CD4-positive, alpha-beta T cell treated with Interferon alpha-2 for 1 hour (primary cell): ENCODE measurements at regions not wholly inside any gene's neighbourhood (a gene's known extent, or its start where the extent isn't known, plus 50 kb on each side); places are given as distances from the start of the nearest gene placed in this dataset.
"Not testable (repeated sequence)": the region's sequence is repeated elsewhere in the genome, so short reads cannot be mapped to it uniquely, and the experiment has no call there.

ENCODE experiments used
- DNase-seq, 2 donors: peaks; one replicate each; pipeline ENCODE4 v3.0.0-alpha.2; 2020 to 2022

- DNase-seq: no peak
These were observed 122.5 kb downstream of the APIP start for GRCh38 chr11:34793666-34794065.

- no peak for DNase-seq
These were observed 123.3 kb downstream of the APIP start for GRCh38 chr11:34792814-34793258.

DNA sequence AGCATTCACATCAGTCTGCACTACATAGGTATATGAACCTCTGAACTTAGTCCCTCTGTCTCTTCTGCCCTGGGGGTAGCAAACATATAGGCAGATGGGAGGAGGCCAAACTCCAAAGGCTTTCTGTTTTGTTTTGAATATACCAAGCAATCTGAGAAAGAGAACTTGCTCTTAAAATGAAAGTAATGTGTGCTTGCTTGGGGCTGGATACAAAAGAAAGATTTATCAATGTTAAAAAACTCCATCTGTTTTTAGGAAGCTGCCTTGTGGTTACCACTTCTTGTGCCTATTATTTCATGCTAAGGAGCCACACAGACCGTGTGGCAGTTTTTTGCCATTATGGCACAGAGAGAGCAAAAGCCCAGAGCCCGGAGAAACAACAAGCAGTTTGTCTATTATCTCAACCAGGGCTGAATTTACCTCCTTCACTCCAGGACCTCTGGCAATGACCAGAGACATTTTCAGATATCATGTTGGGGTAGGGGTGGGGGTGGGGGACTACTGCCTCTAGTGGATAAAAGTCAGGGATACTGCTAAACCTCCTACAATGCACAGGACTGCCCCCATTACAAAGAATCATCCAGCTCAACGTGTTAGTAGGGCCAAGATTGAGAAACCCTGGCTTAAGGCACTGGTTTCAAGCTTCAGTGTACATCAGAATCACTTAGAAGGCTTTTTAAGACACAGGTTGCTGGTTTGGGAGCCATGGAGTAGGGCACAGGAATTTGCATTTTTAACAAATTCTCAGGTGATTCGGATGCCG lies 124.2 kb downstream of the APIP start:
- DNase-seq: no peak

- no peak for DNase-seq
These were observed 125.6 kb downstream of the APIP start for GRCh38 chr11:34790620-34791019.

- DNase-seq: no peak
These were observed 126.9 kb downstream of the APIP start for GRCh38 chr11:34789196-34789834.

- DNase-seq: no peak
These were observed 127.5 kb downstream of the APIP start for GRCh38 chr11:34788642-34789041.

GRCh38 chr11:34787895-34788294 lies 128.3 kb downstream of the APIP start:
- DNase-seq: no peak

DNA sequence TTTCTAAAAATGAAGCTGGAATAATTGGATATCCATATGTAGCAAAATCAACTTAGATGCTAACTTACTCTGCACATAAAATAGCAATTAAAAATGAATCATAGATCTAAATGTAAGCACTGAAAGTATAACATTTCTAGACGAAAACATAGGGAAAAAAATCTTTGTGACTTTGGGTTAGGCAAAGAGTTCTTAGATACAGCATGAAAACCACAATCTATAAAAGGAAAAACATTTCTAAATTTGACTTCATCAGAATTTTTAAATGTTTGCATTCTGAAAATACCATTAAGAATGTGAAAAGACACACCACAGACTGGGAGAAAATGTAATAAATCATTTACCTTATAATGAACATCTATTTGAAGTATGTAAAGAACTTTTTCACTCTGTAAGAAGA lies 128.8 kb downstream of the APIP start:
- no peak for DNase-seq

DNA sequence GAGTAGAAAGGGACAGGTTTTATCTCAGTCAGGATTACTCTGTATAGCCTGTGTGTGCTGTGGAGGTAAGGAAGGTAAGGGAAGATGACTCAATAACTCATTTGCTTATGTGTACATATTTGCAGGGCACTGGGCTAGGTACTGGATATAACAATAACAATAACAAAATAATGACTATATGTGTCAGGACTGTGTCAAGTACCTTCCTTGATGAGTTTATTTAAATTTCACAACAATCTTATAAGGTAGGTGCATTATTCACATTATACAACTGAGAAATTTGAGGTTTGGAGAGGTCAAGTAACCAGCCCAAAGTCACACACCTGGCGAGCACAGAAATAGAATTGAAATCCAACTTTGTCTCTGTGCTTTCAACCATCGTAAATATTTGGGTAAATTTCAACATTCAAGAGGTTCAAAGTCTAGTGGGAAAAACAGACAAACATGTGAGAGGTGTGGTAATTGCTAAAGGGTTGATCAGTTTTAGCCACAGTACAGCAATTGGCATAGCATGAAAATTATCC lies 131.8 kb downstream of the APIP start:
- DNase-seq: no peak

DNA sequence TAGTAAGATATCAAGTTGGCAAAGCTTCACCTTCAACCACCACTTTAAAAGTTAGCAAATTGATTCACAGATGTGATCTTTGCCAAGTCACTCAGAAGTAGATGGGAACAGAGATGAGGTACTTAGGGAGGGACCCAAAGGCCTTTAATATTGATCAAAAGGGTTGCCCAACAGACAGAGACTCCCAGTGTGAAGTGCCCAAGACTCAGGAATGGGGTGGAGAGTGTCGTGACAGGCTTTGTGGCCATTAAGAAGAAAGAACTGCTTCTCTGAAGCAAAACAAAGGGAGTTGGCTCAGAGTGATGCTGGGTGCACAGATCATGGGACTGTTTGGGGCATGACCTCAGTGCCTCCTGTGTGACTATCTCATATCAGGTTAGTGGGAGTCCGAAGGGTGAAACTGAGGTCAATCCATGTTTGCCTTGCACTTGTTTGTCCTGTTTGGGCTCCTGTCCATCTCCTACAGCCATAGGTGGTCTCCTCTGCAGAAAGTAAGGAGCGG lies 132.3 kb downstream of the APIP start:
- DNase-seq: no peak

DNA sequence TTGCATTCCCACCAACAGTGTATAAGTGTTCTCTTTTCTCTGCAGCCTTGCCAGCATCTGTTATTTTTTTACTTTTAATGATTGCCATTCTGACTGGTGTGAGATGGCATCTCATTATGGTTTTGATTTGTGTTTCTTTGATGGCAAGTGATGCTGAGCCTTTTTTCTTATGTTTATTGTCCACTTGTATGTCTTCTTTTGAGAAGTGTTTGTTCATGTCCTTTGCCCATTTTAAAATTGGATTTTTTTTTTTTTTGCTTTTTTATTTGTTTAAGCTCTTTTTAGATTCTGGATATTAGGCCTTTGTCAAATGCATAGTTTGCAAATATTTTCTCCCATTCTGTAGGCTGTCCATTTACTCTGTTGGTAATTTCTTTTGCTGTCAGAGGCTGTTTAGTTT lies 134.4 kb downstream of the APIP start:
- not testable (repeated sequence) for DNase-seq

- no peak for DNase-seq
These were observed 140.7 kb downstream of the APIP start for GRCh38 chr11:34775417-34775888.

DNA sequence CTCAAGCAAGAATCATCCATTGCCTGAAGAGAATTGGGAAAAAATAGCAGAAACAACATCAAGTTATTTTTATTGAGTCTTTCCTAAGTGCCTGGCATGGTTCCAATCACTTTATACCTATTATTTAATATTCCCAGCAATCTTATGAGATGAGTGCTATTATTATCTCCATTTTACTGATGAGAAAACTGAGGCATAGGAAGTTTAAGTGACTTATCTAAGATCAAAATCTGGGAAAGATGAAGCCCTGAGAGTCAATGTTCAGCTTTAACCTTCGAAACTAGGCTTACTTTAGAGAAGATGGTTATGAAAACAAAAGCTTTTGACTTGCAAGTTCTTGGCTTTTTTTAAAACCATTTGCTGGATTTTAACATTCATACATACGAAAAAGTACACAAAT lies 141.6 kb downstream of the APIP start:
- no peak for DNase-seq

GRCh38 chr11:34773826-34774225 lies 142.4 kb downstream of the APIP start:
- no peak for DNase-seq

- DNase-seq: no peak
These were observed 143.0 kb downstream of the APIP start for GRCh38 chr11:34773211-34773610.

GRCh38 chr11:34770111-34770510 lies 146.1 kb downstream of the APIP start:
- no peak for DNase-seq

DNA sequence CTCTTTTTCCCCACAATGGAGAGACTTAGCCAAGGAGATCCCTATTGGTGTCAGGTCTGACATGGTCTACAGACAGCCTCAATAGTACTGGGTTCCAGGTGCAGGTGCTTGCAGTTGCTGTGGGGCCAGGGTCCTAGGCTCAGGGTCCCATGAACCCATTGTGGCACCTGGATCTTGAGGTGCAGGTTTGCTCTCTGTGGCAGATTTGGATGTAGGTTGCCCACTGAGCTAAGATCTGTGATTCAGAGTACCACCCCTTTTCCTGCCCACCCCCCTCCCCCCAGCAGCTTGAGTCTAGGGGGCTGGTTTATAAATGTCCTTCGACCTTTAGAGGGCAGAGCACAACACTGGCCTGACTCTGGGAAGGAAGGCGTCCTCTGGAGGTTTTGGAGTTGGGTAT lies 147.0 kb downstream of the APIP start:
- no peak for DNase-seq

DNA sequence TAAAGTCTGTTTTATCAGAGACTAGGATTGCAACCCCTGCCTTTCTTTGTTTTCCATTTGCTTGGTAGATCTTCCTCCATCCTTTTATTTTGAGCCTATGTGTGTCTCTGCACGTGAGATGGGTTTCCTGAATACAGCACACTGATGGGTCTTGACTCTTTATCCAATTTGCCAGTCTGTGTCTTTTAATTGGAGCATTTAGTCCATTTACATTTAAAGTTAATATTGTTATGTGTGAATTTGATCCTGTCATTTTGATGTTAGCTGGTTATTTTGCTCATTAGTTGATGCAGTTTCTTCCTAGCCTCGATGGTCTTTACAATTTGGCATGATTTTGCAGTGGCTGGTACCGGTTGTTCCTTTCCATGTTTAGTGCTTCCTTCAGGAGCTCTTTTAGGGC lies 141.7 kb downstream of the EHF start:
- not testable (repeated sequence) for DNase-seq

DNA sequence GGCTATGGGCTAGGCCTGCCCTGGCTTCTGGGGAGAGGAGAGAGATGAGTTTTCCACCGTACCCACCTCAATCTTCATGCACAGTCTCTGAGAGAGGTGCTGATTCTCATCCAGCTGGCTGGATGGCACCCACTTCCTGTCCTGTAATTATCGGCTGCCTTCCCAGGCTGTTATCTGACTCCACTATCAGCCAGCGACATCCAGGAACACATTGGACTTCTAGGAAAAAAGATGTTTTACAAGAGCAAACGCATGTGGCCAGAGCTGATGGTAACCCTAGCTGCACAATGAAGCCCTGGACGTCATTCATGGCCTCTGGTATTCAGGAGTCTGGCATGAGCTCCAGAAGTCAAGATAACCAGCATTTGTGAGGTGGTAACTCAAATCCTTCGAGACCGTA lies 137.4 kb downstream of the EHF start:
- DNase-seq: no peak

DNA sequence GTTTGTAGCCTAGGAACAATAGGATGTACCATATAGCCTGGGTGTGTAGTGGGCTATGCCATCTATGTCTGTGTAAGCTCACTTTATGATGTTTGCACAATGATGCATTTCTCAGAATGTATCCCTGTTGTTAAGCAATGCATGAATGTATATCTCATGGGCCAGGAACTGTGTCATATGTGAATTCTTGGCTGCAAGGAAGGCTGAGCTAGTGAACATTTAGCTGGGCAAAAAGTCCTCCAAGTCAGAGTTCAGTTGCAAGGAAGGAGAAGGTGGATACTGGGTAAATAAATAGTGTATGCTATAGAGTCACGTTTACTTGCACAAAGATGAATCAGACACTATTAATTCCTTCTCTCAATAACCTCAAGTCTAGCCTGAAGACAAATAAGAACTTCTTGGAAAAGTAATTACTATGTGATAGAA lies 136.1 kb downstream of the EHF start:
- no peak for DNase-seq

DNA sequence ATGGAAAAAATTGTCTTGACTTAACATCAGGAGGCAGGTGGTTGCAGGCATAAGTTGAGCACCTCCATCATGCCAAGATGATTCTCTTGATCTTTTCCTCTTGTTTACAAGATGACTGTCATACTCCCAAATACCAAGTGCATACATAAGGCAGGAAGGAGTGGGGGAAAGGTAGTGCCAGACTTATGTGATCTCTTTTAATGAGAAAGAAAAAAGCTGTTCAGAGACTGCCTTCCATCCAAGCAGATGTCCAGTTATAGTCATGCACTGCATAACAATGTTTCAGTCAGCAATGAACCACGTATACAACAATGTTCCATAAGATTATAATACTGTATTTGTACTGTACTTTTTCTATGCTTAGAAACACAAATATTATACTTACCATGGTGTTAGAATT lies 135.7 kb downstream of the EHF start:
- no peak for DNase-seq

GRCh38 chr11:34755671-34756070 lies 134.8 kb downstream of the EHF start:
- no peak for DNase-seq

GRCh38 chr11:34754171-34754823 lies 133.4 kb downstream of the EHF start:
- DNase-seq: no peak
